H9 (cell line): ENCODE measurements at regions not wholly inside any gene's neighbourhood (a gene's known extent, or its start where the extent isn't known, plus 50 kb on each side); places are given as distances from the start of the nearest gene placed in this dataset.

Experiments
- DNase-seq: peaks from one replicate; pipeline ENCODE4 v3.0.0-alpha.2; 2017
- H2AFZ ChIP-seq: one replicate; pipeline ENCODE4 v1.6.1; 2013; ENCODE audit warnings: mild to moderate bottlenecking, low read length, control low read depth, moderate library complexity
- H2AK5ac ChIP-seq: 2 replicates; pipeline ENCODE4 v1.6.1; 2013; ENCODE audit warnings: low read length, control low read depth, mixed read lengths; ENCODE audit not compliant: insufficient read length
- H2BK120ac ChIP-seq: one replicate; pipeline ENCODE4 v1.6.1; 2013; ENCODE audit warnings: low read depth, mild to moderate bottlenecking, low read length, control low read depth, inconsistent platforms; ENCODE audit not compliant: poor library complexity, severe bottlenecking
- H2BK12ac ChIP-seq: 2 replicates; pipeline ENCODE4 v1.6.1; 2013; ENCODE audit warnings: low read length, control low read depth, mixed read lengths, low read depth; ENCODE audit not compliant: insufficient read length
- H2BK15ac ChIP-seq: 2 replicates; pipeline ENCODE4 v1.6.1; 2013; ENCODE audit warnings: low read depth, low read length, control low read depth
- H2BK20ac ChIP-seq: one replicate; pipeline ENCODE4 v1.6.1; 2013; ENCODE audit warnings: low read depth, mild to moderate bottlenecking, low read length, control low read depth, inconsistent platforms; ENCODE audit not compliant: poor library complexity, severe bottlenecking
- H2BK5ac ChIP-seq: 2 replicates; pipeline ENCODE4 v1.6.1; 2013; ENCODE audit warnings: low read length, control low read depth, mixed read lengths; ENCODE audit not compliant: insufficient read length
- H3K14ac ChIP-seq: 2 replicates; pipeline ENCODE4 v1.6.1; 2013; ENCODE audit warnings: low read length, control low read depth; ENCODE audit not compliant: insufficient read depth
- H3K18ac ChIP-seq: 2 replicates; pipeline ENCODE4 v1.6.1; 2013; ENCODE audit warnings: low read depth, mild to moderate bottlenecking, mixed read lengths, low read length, control low read depth; ENCODE audit not compliant: insufficient read length
- H3K23ac ChIP-seq: 2 replicates; pipeline ENCODE4 v1.6.1; 2013; ENCODE audit warnings: low read length, control low read depth, mixed read lengths, low read depth; ENCODE audit not compliant: insufficient read length
- H3K23me2 ChIP-seq: 2 replicates; pipeline ENCODE4 v1.6.1; 2013; ENCODE audit warnings: low read depth, mild to moderate bottlenecking, mixed read lengths, low read length, control low read depth; ENCODE audit not compliant: insufficient read length, poor library complexity, severe bottlenecking
- H3K27ac ChIP-seq: 2 replicates; pipeline ENCODE4 v1.5.1; 2013; ENCODE audit warnings: low read length, control low read depth, mixed read lengths, low read depth; ENCODE audit not compliant: insufficient read length
- H3K27me3 ChIP-seq: 2 replicates; pipeline ENCODE4 v1.6.1; 2013; ENCODE audit warnings: low read length, control low read depth, inconsistent platforms; ENCODE audit not compliant: insufficient read depth
- H3K4ac ChIP-seq: 2 replicates; pipeline ENCODE4 v1.6.1; 2013; ENCODE audit warnings: low read depth, mild to moderate bottlenecking, control low read depth, inconsistent platforms, low read length, moderate library complexity
- H3K4me1 ChIP-seq: 2 replicates; pipeline ENCODE4 v1.6.1; 2013; ENCODE audit warnings: low read length, control low read depth, inconsistent platforms; ENCODE audit not compliant: insufficient read depth
- H3K4me2 ChIP-seq: 2 replicates; pipeline ENCODE4 v1.6.1; 2013; ENCODE audit warnings: low read length, control low read depth, mixed read lengths; ENCODE audit not compliant: insufficient read length, insufficient read depth
- H3K56ac ChIP-seq: 2 replicates; pipeline ENCODE4 v1.6.1; 2013; ENCODE audit warnings: low read depth, mild to moderate bottlenecking, mixed read lengths, low read length, control low read depth; ENCODE audit not compliant: insufficient read length
- H3K79me1 ChIP-seq: 2 replicates; pipeline ENCODE4 v1.6.1; 2013; ENCODE audit warnings: low read depth, mild to moderate bottlenecking, moderate library complexity, low read length, control low read depth, inconsistent platforms; ENCODE audit not compliant: insufficient read depth, poor library complexity, severe bottlenecking
- H3K79me2 ChIP-seq: 2 replicates; pipeline ENCODE4 v1.6.1; 2013; ENCODE audit warnings: low read length, control low read depth, inconsistent platforms; ENCODE audit not compliant: insufficient read depth
- H3K9ac ChIP-seq: 2 replicates; pipeline ENCODE4 v1.6.1; 2013; ENCODE audit warnings: low read length, control low read depth, mixed read lengths; ENCODE audit not compliant: insufficient read length; ENCODE audit errors: extremely low read depth
- H3K9me3 ChIP-seq: one replicate; pipeline ENCODE4 v1.6.1; 2013; ENCODE audit warnings: low read depth, low read length, inconsistent platforms; ENCODE audit not compliant: control insufficient read depth
- H3T11ph ChIP-seq: one replicate; pipeline ENCODE4 v1.6.1; 2013; ENCODE audit warnings: mild to moderate bottlenecking, low read length, control low read depth, inconsistent platforms
- H4K20me1 ChIP-seq: one replicate; pipeline ENCODE4 v1.6.1; 2013; ENCODE audit not compliant: control insufficient read depth, insufficient read length, insufficient read depth
- H4K5ac ChIP-seq: 2 replicates; pipeline ENCODE4 v1.6.1; 2013; ENCODE audit warnings: low read depth, mild to moderate bottlenecking, mixed read lengths, low read length, control low read depth; ENCODE audit not compliant: insufficient read length
- H4K8ac ChIP-seq: replicated peaks from 2 replicates; pipeline ENCODE4 v1.6.1; 2013; ENCODE audit warnings: low read length, control low read depth, mixed read lengths, low read depth; ENCODE audit not compliant: insufficient read length
- H4K91ac ChIP-seq: 2 replicates; pipeline ENCODE4 v1.6.1; 2013; ENCODE audit warnings: low read depth, mild to moderate bottlenecking, moderate library complexity, mixed read lengths, low read length, control low read depth; ENCODE audit not compliant: insufficient read length
- H3K27ac Mint-ChIP-seq, 3 experiments: 2 replicates in 2 of 3; 3 replicates in 1 of 3; pipeline ENCODE4 v1.8.0; 2020 to 2021; ENCODE audit warnings: mixed read lengths in 3 of 3, mild to moderate bottlenecking in 1 of 3, moderate library complexity in 1 of 3
- H3K27me3 Mint-ChIP-seq: 2 replicates; pipeline ENCODE4 v1.8.0; 2021; ENCODE audit warnings: low read depth, mild to moderate bottlenecking, moderate library complexity, mixed read lengths
- H3K36me3 Mint-ChIP-seq, 3 experiments: 2 replicates in 2 of 3; 3 replicates in 1 of 3; pipeline ENCODE4 v1.8.0; 2020 to 2021; ENCODE audit warnings: low read depth in 3 of 3, mixed read lengths in 3 of 3; ENCODE audit not compliant: insufficient read depth in 1 of 3
- H3K4me1 Mint-ChIP-seq, 2 experiments: 2 replicates each; pipeline ENCODE4 v1.8.0; 2020; ENCODE audit warnings: mixed read lengths in 2 of 2
- H3K4me3 Mint-ChIP-seq, 2 experiments: 2 replicates in 1 of 2; 3 replicates in 1 of 2; pipeline ENCODE4 v1.8.0; 2020 to 2021; ENCODE audit warnings: mild to moderate bottlenecking in 2 of 2, mixed read lengths in 2 of 2, moderate library complexity in 1 of 2
- H3K9me3 Mint-ChIP-seq, 2 experiments: 2 replicates in 1 of 2; 3 replicates in 1 of 2; pipeline ENCODE4 v1.8.0; 2020; ENCODE audit warnings: mild to moderate bottlenecking in 2 of 2, mixed read lengths in 2 of 2, moderate library complexity in 1 of 2
- WGBS: extraction: QIAGEN DNeasy Blood & Tissue Kit; methylation state at CpG from one replicate; pipeline ENCODE4 v1.1.7; 2013; ENCODE audit warnings: missing lambda C conversion rate, low lambda C conversion rate, mixed read lengths; ENCODE audit not compliant: insufficient read length; ENCODE audit errors: extremely low coverage; 5-methylcytosine and 5-hydroxymethylcytosine counted together
- TF ChIP-seq, protein P1 (sequence below): fragments of 200-600 bp; sonication (generic); conservative IDR thresholded peaks from 3 replicates; pipeline ENCODE4 v1.8.0; 2021; ENCODE audit warnings: antibody characterized with exemption, mild to moderate bottlenecking

DNA sequence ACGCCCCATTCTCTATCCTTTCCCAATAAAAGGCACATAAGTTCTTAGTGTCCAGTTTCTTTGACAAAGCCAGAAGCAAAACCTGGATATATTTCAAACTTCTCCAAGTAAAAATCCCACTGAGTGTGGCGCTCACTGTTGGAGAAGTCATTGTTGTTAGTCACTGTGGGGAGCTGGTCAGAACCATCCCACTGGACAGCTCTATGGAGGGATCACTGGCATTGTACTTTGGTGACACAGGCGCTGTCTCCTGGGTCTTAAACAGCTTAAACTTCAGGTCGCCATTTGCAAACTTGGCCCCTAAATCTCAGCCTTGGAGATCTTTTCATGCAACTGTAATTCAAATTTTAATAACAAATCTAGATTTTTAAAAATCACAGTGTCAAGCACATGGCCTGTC, 111.5 kb upstream of the SLC24A3 start:
- Mint-ChIP-seq H3K4me1 (peaks cover 5 to 13% of the 10 kb centered on the region in 2 experiments), H3K9me3 (peaks cover 0 to 5% of the 10 kb centered on the region in 2 experiments; a peak in 2 of 5 replicates), H3K27me3 (no peaks in the 10 kb centered on the region), H3K36me3 (peaks cover 0 to 2% (median 0%) of the 10 kb centered on the region in 3 experiments; a peak in 1 of 7 replicates), H3K4me3 (no peak overlapping the region), H3K27ac (no peak overlapping the region)
- no peak overlapping the region for H3T11ph ChIP-seq
- no peak overlapping the region for H3K23ac ChIP-seq
- no peak overlapping the region for H3K4me2 ChIP-seq
- no peak overlapping the region for H3K4ac ChIP-seq
- H3K79me2 ChIP-seq, result no peaks in the 10 kb centered on the region
- no peak overlapping the region for H3K18ac ChIP-seq
- H2BK12ac ChIP-seq, result no peak overlapping the region
- no peak overlapping the region for H2BK5ac ChIP-seq
- TF ChIP-seq, protein P1, sequence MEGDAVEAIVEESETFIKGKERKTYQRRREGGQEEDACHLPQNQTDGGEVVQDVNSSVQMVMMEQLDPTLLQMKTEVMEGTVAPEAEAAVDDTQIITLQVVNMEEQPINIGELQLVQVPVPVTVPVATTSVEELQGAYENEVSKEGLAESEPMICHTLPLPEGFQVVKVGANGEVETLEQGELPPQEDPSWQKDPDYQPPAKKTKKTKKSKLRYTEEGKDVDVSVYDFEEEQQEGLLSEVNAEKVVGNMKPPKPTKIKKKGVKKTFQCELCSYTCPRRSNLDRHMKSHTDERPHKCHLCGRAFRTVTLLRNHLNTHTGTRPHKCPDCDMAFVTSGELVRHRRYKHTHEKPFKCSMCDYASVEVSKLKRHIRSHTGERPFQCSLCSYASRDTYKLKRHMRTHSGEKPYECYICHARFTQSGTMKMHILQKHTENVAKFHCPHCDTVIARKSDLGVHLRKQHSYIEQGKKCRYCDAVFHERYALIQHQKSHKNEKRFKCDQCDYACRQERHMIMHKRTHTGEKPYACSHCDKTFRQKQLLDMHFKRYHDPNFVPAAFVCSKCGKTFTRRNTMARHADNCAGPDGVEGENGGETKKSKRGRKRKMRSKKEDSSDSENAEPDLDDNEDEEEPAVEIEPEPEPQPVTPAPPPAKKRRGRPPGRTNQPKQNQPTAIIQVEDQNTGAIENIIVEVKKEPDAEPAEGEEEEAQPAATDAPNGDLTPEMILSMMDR, result no peak
- H3K9me3 ChIP-seq, result no peaks in the 10 kb centered on the region
- H3K14ac ChIP-seq, result no peak overlapping the region
- H2BK20ac ChIP-seq, result no peak overlapping the region
- no peak overlapping the region for H3K56ac ChIP-seq
- no peaks in the 10 kb centered on the region for H3K27me3 ChIP-seq
- no peaks in the 10 kb centered on the region for H3K79me1 ChIP-seq
- H4K8ac ChIP-seq, result no peak overlapping the region
- H2BK15ac ChIP-seq, result no peak overlapping the region
- H3K9ac ChIP-seq, result no peak overlapping the region
- H4K5ac ChIP-seq, result no peak overlapping the region
- no peaks in the 10 kb centered on the region for H3K4me1 ChIP-seq
- WGBS, result no CpG with 5 or more reads among the region's 4 CpGs
- no peaks in the 10 kb centered on the region for H4K20me1 ChIP-seq
- no peak overlapping the region for H2AFZ ChIP-seq
- H4K91ac ChIP-seq, result no peak overlapping the region
- no peak for DNase-seq
- H2BK120ac ChIP-seq, result no peak overlapping the region
- H2AK5ac ChIP-seq, result no peak overlapping the region
- no peaks in the 10 kb centered on the region for H3K23me2 ChIP-seq
- H3K27ac ChIP-seq, result no peak overlapping the region
